ENCODE measurements at regions not wholly inside any gene's neighbourhood (a gene's known extent, or its start where the extent isn't known, plus 50 kb on each side); places are given as distances from the start of the nearest gene placed in this dataset.

GRCh38 chr7:20542594-20542993 lies 72.9 kb upstream of the ABCB5 start:
- TF ChIP-seq SUZ12 (IDR thresholded peaks at IDR 0.05; ENCODE audit: extremely low read depth, insufficient read depth, insufficient read length) (no peak), ZNF274 (IDR thresholded peaks at IDR 0.05; ENCODE audit: low read depth, low read length) (no peak)
